ENCODE measurements at regions not wholly inside any gene's neighbourhood (a gene's known extent, or its start where the extent isn't known, plus 50 kb on each side); places are given as distances from the start of the nearest gene placed in this dataset.

DNA sequence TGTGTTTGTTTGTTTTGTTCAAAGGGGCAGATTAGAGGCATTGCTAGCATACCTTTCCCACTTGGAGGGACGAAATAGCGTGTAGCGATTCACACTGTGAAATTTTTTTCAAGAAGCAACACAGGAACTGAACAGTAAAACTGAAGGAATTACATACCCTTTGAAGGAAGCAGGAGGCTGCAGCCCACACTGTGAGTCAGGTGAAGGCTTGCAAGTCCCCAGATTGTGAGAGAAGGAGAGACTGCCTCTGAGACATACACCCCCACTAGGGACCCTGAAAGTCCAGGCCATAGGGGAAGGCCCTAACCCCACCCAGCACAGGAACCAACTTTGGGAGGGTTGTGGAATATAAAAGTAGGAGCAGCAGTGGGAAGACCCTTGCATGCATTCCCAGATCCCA lies 69.6 kb upstream of the HS3ST3A1 start:
- dilution Hi-C loops (cut with MboI; ENCODE audit: extremely low pct_ligation_motif_present, low sequenced_read_pairs) = no loop called here
- POLR2A ChIA-PET = no interaction called here
- Histone ChIP-seq H2AFZ (ENCODE audit: low read depth, low read length) (no peak overlapping the region), H3K9me3 (replicated peaks; ENCODE audit: control insufficient read depth, insufficient read depth, low read length) (peaks cover 4% of the 10 kb centered on the region), H3K79me2 (ENCODE audit: control insufficient read depth, insufficient read depth, low read length) (no peaks in the 10 kb centered on the region), H3K9ac (replicated peaks; ENCODE audit: extremely low read depth, insufficient read depth, low read length) (no peak overlapping the region), H3K4me2 (ENCODE audit: insufficient read depth, low read length) (no peak overlapping the region), H3K4me1 (ENCODE audit: control insufficient read depth, extremely low read depth, insufficient read depth, low read length) (no peaks in the 10 kb centered on the region), H3K36me3 (ENCODE audit: control insufficient read depth in 2 of 2, extremely low read depth in 1 of 2, insufficient read depth in 2 of 2, low read length in 2 of 2) (no peaks in the 10 kb centered on the region), H3K27ac (ENCODE audit: insufficient read depth, low read depth, low read length) (no peak overlapping the region), H3K4me3 (replicated peaks in 1 of 3; ENCODE audit: insufficient read depth in 1 of 3, low read depth in 1 of 3, low read length in 3 of 3) (no peak overlapping the region), H3K9me1 (replicated peaks; ENCODE audit: control insufficient read depth, extremely low read depth, insufficient read depth, low read length) (no peaks in the 10 kb centered on the region), H4K20me1 (replicated peaks; ENCODE audit: control insufficient read depth, extremely low read depth, insufficient read depth, low read length) (no peaks in the 10 kb centered on the region), H3K27me3 (ENCODE audit: control insufficient read depth in 2 of 2, insufficient read depth in 2 of 2, low read length in 2 of 2) (no peaks in the 10 kb centered on the region)
- CTCF ChIA-PET = no interaction called here
- no TSS peak for BruUV-seq (replicated peaks)
- intact Hi-C loops (cut with micrococcal nuclease) = no loop called here
- TF ChIP-seq EZH2 (IDR thresholded peaks at IDR 0.05; ENCODE audit: borderline replicate concordance, low read depth, low read length, severe bottlenecking) (no peak), FOS (IDR thresholded peaks at IDR 0.05; ENCODE audit: borderline replicate concordance, insufficient read depth, low read length) (no peak), JUN (IDR thresholded peaks at IDR 0.05; ENCODE audit: borderline replicate concordance, insufficient read depth, insufficient read length, low read depth) (no peak), GATA2 (IDR thresholded peaks at IDR 0.05; ENCODE audit: insufficient read depth, insufficient read length, low read depth, low read length) (no peak), POLR2AphosphoS5 (IDR thresholded peaks at IDR 0.05; ENCODE audit: insufficient read depth, low read depth, low read length) (no peak), MYC (IDR thresholded peaks at IDR 0.05; ENCODE audit: low read depth, low read length) (no peak), POLR2A (IDR thresholded peaks at IDR 0.05; ENCODE audit: low read depth, low read length) (no peak)
- TF ChIP-seq, protein P1, sequence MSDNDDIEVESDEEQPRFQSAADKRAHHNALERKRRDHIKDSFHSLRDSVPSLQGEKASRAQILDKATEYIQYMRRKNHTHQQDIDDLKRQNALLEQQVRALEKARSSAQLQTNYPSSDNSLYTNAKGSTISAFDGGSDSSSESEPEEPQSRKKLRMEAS (IDR thresholded peaks at IDR 0.05; ENCODE audit: insufficient read depth, insufficient read length) = no peak
- TF ChIP-seq, protein P2, sequence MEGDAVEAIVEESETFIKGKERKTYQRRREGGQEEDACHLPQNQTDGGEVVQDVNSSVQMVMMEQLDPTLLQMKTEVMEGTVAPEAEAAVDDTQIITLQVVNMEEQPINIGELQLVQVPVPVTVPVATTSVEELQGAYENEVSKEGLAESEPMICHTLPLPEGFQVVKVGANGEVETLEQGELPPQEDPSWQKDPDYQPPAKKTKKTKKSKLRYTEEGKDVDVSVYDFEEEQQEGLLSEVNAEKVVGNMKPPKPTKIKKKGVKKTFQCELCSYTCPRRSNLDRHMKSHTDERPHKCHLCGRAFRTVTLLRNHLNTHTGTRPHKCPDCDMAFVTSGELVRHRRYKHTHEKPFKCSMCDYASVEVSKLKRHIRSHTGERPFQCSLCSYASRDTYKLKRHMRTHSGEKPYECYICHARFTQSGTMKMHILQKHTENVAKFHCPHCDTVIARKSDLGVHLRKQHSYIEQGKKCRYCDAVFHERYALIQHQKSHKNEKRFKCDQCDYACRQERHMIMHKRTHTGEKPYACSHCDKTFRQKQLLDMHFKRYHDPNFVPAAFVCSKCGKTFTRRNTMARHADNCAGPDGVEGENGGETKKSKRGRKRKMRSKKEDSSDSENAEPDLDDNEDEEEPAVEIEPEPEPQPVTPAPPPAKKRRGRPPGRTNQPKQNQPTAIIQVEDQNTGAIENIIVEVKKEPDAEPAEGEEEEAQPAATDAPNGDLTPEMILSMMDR (IDR thresholded peaks at IDR 0.05; ENCODE audit: extremely low read depth in 1 of 2, insufficient read depth in 1 of 2, low read depth in 1 of 2, low read length in 2 of 2) = no peak
- no peak for FAIRE-seq
- no peak for DNase-seq (ENCODE audit: low read depth, low spot score)

All from endothelial cell of umbilical vein (primary cell).